ENCODE measurements at regions not wholly inside any gene's neighbourhood (a gene's known extent, or its start where the extent isn't known, plus 50 kb on each side); places are given as distances from the start of the nearest gene placed in this dataset.

GRCh38 chr10:104505521-104506042, 135.5 kb upstream of the SORCS3 start:
- Histone ChIP-seq H3K27ac (ENCODE audit: low read length) (no peak overlapping the region), H3K9me3 (ENCODE audit: insufficient read depth, low read length) (no peaks in the 10 kb centered on the region), H3K27me3 (ENCODE audit: low read depth, low read length) (no peaks in the 10 kb centered on the region), H3K79me2 (ENCODE audit: low read length) (no peaks in the 10 kb centered on the region), H3K4me2 (ENCODE audit: low read length) (no peak overlapping the region), H3K4me1 (ENCODE audit: low read length) (no peaks in the 10 kb centered on the region), H3K4me3 (ENCODE audit: low read length) (no peak overlapping the region), H2AFZ (ENCODE audit: low read depth, low read length) (no peak overlapping the region), H3K36me3 (replicated peaks; ENCODE audit: low read depth, low read length) (no peaks in the 10 kb centered on the region), H4K20me1 (ENCODE audit: insufficient read depth, low read length) (no peaks in the 10 kb centered on the region), H3K9ac (ENCODE audit: low read length) (no peak overlapping the region)
- no peak for TF ChIP-seq CTCF (IDR thresholded peaks at IDR 0.05; ENCODE audit: low read depth, low read length)
- no peak for TF ChIP-seq EZH2phosphoT487 (IDR thresholded peaks at IDR 0.05; ENCODE audit: low read depth)

DNA sequence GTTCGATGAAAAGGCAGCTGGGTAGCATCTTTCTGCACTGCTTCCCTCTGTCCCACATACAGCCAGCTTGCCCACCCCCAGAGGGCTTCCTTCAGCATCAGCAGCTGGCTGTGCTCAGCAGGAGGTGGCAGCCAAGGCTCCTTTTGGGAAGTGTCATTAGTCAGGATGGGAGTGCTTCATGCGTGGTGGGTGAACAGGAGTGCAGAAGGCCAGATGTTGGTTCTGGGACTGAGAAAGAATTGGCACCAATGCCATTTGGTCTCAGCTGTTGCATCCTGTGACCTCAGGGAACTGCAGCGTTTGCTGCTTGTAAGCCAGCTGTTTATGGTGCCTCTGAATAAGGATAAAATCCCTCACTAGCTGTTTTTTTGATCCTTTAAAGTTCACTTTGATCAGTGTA, 131.1 kb upstream of the SORCS3 start:
- Histone ChIP-seq H2AFZ (ENCODE audit: low read depth, low read length) (no peak overlapping the region), H3K79me2 (ENCODE audit: low read length) (no peaks in the 10 kb centered on the region), H3K27ac (ENCODE audit: low read length) (no peak overlapping the region), H3K4me1 (ENCODE audit: low read length) (no peaks in the 10 kb centered on the region), H3K27me3 (ENCODE audit: low read depth, low read length) (no peaks in the 10 kb centered on the region), H3K9me3 (ENCODE audit: insufficient read depth, low read length) (no peaks in the 10 kb centered on the region), H3K4me2 (ENCODE audit: low read length) (no peak overlapping the region), H3K9ac (ENCODE audit: low read length) (no peak overlapping the region), H3K36me3 (replicated peaks; ENCODE audit: low read depth, low read length) (no peaks in the 10 kb centered on the region), H3K4me3 (ENCODE audit: low read length) (no peak overlapping the region), H4K20me1 (ENCODE audit: insufficient read depth, low read length) (no peaks in the 10 kb centered on the region)
- TF ChIP-seq CTCF (IDR thresholded peaks at IDR 0.05; ENCODE audit: low read depth, low read length) = no peak
- TF ChIP-seq EZH2phosphoT487 (IDR thresholded peaks at IDR 0.05; ENCODE audit: low read depth) = no peak

DNA sequence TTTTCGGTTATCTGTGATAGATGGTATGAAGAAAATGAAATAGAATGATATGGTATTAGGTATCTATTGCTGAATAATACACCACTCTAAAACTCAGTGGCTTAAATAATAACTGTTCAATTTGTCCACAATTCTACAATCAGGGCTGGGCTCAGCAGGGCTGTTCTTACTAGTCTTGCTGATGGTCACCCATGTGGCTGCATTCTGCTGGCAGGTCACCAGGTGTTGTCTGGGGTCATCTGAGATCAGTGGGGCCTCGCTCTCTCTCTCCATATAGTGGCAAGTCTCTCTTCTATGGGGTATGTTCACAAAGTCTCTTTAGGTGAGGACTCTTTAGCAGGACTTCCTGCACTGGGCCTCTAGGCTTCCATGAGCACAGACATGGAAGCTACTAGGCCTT, 130.4 kb upstream of the SORCS3 start:
- no peak overlapping the region for H3K4me2 ChIP-seq (ENCODE audit: low read length)
- H4K20me1 ChIP-seq (ENCODE audit: insufficient read depth, low read length) = no peaks in the 10 kb centered on the region
- H3K36me3 ChIP-seq (replicated peaks; ENCODE audit: low read depth, low read length) = no peaks in the 10 kb centered on the region
- H3K27me3 ChIP-seq (ENCODE audit: low read depth, low read length) = no peaks in the 10 kb centered on the region
- TF ChIP-seq CTCF (IDR thresholded peaks at IDR 0.05; ENCODE audit: low read depth, low read length) = no peak
- TF ChIP-seq EZH2phosphoT487 (IDR thresholded peaks at IDR 0.05; ENCODE audit: low read depth) = no peak
- H3K9ac ChIP-seq (ENCODE audit: low read length) = no peak overlapping the region
- H3K4me1 ChIP-seq (ENCODE audit: low read length) = no peaks in the 10 kb centered on the region
- no peak overlapping the region for H2AFZ ChIP-seq (ENCODE audit: low read depth, low read length)
- no peaks in the 10 kb centered on the region for H3K79me2 ChIP-seq (ENCODE audit: low read length)
- no peaks in the 10 kb centered on the region for H3K9me3 ChIP-seq (ENCODE audit: insufficient read depth, low read length)
- no peak overlapping the region for H3K4me3 ChIP-seq (ENCODE audit: low read length)
- H3K27ac ChIP-seq (ENCODE audit: low read length) = no peak overlapping the region

GRCh38 chr10:104512800-104513199, 128.3 kb upstream of the SORCS3 start:
- no peak overlapping the region for H3K27ac ChIP-seq (ENCODE audit: low read length)
- H3K4me2 ChIP-seq (ENCODE audit: low read length) = no peak overlapping the region
- H3K27me3 ChIP-seq (ENCODE audit: low read depth, low read length) = no peaks in the 10 kb centered on the region
- H3K4me1 ChIP-seq (ENCODE audit: low read length) = no peaks in the 10 kb centered on the region
- no peaks in the 10 kb centered on the region for H4K20me1 ChIP-seq (ENCODE audit: insufficient read depth, low read length)
- no peaks in the 10 kb centered on the region for H3K9me3 ChIP-seq (ENCODE audit: insufficient read depth, low read length)
- no peak overlapping the region for H3K9ac ChIP-seq (ENCODE audit: low read length)
- no peaks in the 10 kb centered on the region for H3K36me3 ChIP-seq (replicated peaks; ENCODE audit: low read depth, low read length)
- H3K79me2 ChIP-seq (ENCODE audit: low read length) = no peaks in the 10 kb centered on the region
- H3K4me3 ChIP-seq (ENCODE audit: low read length) = no peak overlapping the region
- TF ChIP-seq EZH2phosphoT487 (IDR thresholded peaks at IDR 0.05; ENCODE audit: low read depth) = no peak
- TF ChIP-seq CTCF (IDR thresholded peaks at IDR 0.05; ENCODE audit: low read depth, low read length) = no peak
- no peak overlapping the region for H2AFZ ChIP-seq (ENCODE audit: low read depth, low read length)

Measured in OCI-LY3 (cell line).